ENCODE measurements at regions not wholly inside any gene's neighbourhood (a gene's known extent, or its start where the extent isn't known, plus 50 kb on each side); places are given as distances from the start of the nearest gene placed in this dataset.

- no peak for DNase-seq (ENCODE audit: low read depth)
- H3K4me3 ChIP-seq (ENCODE audit: control insufficient read depth, low read depth, low read length) = no peak overlapping the region
- TF ChIP-seq, protein P1, sequence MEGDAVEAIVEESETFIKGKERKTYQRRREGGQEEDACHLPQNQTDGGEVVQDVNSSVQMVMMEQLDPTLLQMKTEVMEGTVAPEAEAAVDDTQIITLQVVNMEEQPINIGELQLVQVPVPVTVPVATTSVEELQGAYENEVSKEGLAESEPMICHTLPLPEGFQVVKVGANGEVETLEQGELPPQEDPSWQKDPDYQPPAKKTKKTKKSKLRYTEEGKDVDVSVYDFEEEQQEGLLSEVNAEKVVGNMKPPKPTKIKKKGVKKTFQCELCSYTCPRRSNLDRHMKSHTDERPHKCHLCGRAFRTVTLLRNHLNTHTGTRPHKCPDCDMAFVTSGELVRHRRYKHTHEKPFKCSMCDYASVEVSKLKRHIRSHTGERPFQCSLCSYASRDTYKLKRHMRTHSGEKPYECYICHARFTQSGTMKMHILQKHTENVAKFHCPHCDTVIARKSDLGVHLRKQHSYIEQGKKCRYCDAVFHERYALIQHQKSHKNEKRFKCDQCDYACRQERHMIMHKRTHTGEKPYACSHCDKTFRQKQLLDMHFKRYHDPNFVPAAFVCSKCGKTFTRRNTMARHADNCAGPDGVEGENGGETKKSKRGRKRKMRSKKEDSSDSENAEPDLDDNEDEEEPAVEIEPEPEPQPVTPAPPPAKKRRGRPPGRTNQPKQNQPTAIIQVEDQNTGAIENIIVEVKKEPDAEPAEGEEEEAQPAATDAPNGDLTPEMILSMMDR (IDR thresholded peaks at IDR 0.05; ENCODE audit: control insufficient read depth, insufficient read depth, low read depth, low read length, missing control alignments) = no peak
Observed at GRCh38 chr13:106865716-106866440, 297.9 kb upstream of the ARGLU1 start.

- no peak overlapping the region for H3K4me3 ChIP-seq (ENCODE audit: control insufficient read depth, low read depth, low read length)
- no peak for DNase-seq (ENCODE audit: low read depth)
- TF ChIP-seq, protein P1 (IDR thresholded peaks at IDR 0.05; ENCODE audit: control insufficient read depth, insufficient read depth, low read depth, low read length, missing control alignments) = no peak
Observed at GRCh38 chr13:106859533-106859904, 291.6 kb upstream of the ARGLU1 start.

GRCh38 chr13:106858903-106859532 lies 291.1 kb upstream of the ARGLU1 start:
- no peak overlapping the region for H3K4me3 ChIP-seq (ENCODE audit: control insufficient read depth, low read depth, low read length)
- no peak for DNase-seq (ENCODE audit: low read depth)
- TF ChIP-seq, protein P1 (IDR thresholded peaks at IDR 0.05; ENCODE audit: control insufficient read depth, insufficient read depth, low read depth, low read length, missing control alignments) = no peak

- TF ChIP-seq, protein P1 (IDR thresholded peaks at IDR 0.05; ENCODE audit: control insufficient read depth, insufficient read depth, low read depth, low read length, missing control alignments) = no peak
- no peak overlapping the region for H3K4me3 ChIP-seq (ENCODE audit: control insufficient read depth, low read depth, low read length)
Observed at GRCh38 chr13:106852436-106852835, 284.5 kb upstream of the ARGLU1 start.

GRCh38 chr13:106850973-106851650 lies 283.2 kb upstream of the ARGLU1 start:
- no peak overlapping the region for H3K4me3 ChIP-seq (ENCODE audit: control insufficient read depth, low read depth, low read length)
- TF ChIP-seq, protein P1 (IDR thresholded peaks at IDR 0.05; ENCODE audit: control insufficient read depth, insufficient read depth, low read depth, low read length, missing control alignments) = no peak
- no peak for DNase-seq (ENCODE audit: low read depth)

More at GRCh38 chr13:106852436-106852835, 284.5 kb upstream of the ARGLU1 start:
- no peak for DNase-seq (ENCODE audit: low read depth)

GRCh38 chr13:106846571-106847448 lies 278.9 kb upstream of the ARGLU1 start:
- H3K4me3 ChIP-seq (ENCODE audit: control insufficient read depth, low read depth, low read length) = no peak overlapping the region
- no peak for DNase-seq (ENCODE audit: low read depth)
- TF ChIP-seq, protein P1 (IDR thresholded peaks at IDR 0.05; ENCODE audit: control insufficient read depth, insufficient read depth, low read depth, low read length, missing control alignments) = no peak
